DMS53 treated with DMSO at 0.1 percent for 48 hours (cell line): ENCODE measurements at regions not wholly inside any gene's neighbourhood (a gene's known extent, or its start where the extent isn't known, plus 50 kb on each side); places are given as distances from the start of the nearest gene placed in this dataset.
A peak's percentile ranks its signal among the peaks of the same experiment; 100 is the strongest.

Experiments used
- DNase-seq: peaks from one replicate; lab custom pipeline; 2025; ENCODE audit not compliant: unreplicated experiment; lab: John Stamatoyannopoulos, UW

DNA sequence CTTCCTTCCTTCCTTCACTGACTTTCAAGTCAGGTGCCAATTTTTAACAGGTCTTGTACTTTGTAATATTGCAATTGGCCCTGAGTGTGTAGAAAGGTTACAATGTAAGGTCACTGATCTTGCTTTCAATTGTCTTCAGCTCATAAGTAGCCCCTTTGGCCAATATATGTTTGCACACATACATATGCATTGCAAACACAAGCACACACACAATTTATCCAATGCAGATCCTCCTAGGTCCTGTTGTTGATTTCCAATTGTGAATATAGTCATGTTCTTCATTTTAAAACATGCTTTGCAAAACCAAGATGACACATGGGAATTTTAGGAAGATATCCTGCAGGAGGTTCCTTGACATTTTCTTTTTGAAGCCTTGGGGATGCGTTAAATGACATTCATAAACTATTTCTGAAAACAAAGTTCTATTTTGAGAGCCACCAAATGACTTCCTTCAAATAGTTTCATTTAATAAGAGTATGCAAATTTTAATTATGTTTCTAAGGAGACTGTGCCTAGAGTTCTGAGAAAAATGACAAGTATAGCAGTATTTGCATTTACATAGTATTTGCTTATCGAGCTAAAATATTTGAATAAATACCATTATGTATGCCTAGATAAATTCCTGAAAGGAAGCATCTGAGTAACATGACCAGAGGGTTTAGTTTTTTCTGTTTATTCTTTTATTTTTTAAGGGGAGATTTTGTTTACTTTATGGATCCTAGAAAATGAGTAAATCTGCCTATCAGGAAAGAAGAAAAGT, 117.1 kb upstream of the TMEFF2 start:
- DNase-seq: no peak

DNA sequence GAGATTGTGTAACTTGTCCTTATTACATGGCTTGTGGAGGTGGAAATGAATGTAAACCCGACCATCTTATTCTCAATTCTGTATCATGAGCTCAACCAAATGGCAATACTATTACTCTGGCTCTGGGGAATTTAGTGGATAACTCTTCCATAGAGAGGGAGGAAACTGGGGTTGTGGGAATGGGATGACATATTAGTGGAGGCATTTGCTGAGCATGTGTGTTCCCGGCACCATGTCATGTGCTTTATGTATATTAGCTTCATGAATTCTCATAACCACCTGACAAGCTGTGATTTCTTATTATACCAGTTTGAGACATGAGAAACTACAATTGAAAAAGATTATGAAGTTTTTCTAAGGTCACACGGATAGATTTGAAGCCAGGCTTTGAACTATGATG, 112.8 kb upstream of the TMEFF2 start:
- DNase-seq: no peak

DNA sequence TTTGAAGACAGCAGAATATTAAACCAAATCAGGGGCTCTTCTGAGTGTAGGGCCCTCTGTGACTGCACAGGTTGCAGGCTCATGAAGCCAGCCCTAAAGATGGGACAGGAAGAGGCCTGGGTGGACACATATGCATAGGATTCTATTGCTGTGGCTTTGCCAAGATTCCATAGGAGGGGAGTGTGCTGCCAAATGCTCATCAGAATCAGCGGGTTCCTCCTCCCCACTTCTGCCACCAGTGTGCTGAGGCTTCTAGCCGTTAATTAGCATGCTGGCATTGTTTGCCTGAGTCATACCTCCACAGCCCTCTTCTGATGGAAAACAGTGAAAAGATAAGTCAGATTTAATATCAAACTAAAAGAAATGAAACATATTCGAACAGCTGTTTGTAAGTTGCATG, 103.9 kb upstream of the TMEFF2 start:
- DNase-seq: no peak

DNA sequence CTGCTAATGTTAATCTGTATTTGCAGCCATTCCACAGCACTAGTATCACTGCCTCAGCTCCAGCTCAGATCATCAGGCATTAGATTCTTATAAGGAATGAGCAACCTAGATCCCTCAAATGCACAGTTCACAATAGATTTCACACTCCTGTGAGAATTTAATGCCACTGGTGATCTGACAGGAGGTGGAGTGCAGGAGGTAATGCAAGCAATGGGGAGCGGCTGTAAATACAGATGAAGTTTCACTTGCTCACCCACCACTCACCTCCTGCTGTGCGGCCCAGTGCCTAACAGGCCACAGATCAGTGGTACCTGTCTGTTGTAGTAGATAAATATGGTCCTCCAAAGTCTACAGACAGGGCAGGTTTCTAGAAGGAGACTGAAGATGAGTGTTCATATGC, 97.7 kb upstream of the TMEFF2 start:
- DNase-seq: no peak

GRCh38 chr2:192288295-192288694, 93.6 kb upstream of the TMEFF2 start:
- DNase-seq: peak; percentile 5

DNA sequence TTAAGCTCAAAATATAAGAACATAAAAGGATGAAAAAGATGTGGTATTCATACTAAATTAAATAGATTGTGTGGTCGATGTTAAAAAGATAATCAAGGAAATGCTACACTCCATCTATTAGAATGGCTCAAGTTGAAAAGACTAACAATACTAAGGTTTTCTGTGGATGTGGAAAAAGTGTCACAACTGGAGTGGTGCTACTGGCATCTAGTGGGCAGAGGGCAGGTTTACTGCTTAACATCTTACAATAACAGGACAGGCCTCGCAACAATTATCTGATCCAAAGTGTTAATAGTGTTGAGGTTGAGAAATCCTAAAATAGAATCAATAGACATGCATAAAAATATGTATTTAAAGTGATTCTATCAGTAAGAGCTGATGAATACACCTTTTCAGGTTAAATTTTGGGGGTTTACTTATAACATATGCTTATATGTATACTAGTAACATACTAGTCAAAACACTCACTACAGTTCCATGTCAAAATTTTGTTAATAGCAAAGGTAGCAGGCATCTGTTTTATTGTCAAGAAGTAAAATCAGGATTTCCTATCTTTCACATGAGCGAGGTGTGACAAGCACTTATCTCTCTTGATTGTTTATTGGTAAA, 91.5 kb upstream of the TMEFF2 start:
- peak; percentile 50 for DNase-seq

GRCh38 chr2:192283450-192283849, 88.7 kb upstream of the TMEFF2 start:
- no peak for DNase-seq

- no peak for DNase-seq
Observed at GRCh38 chr2:192278701-192279100, 84.0 kb upstream of the TMEFF2 start.

DNA sequence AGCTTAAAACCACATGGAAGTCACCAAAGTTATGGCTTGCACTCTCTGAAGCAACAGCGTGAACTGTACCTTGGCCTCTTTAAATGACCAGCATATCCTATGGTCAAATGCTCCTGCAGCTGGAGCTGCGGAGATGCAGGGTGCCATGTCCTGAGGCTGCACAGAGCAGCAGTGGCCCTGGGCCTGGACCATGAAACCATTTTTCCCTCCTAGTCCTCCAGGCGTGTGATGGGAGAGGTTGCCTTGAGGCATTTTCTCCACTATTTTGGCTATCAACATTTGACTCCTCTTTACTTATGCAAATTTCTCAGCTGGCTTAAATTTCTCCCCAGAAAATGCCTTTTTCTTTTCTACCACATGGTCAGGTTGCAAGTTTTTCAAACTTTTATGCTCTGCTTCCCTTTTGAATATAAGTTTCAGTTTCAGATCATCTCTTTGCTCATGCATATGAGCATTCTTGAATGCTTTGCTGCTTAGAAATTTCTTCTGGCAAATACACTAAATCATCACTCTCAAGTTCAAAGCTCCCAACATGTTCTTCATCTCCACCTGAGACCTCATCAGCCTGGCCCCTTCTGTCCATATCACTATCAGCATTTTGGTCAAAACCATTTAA, 82.9 kb upstream of the TMEFF2 start:
- DNase-seq: no peak

GRCh38 chr2:192275632-192276031, 80.9 kb upstream of the TMEFF2 start:
- no peak for DNase-seq

DNA sequence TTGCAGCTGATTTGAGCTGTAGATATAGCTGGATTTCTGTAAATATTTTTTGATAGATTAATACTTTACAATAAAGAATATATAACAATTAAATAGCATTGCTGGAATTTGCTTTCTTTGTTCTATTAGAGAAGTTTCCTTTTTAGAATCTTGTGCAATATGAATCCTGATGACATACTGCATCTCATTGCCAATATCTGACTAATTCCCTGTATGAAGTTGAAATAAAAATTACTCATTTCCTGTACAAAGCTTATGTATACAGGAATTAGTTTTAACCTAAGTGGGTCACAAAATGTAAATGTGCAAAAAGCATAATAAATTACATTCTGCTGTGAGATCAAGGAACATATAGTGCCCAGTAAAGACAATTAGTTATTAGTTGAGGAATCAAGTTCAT, 72.8 kb upstream of the TMEFF2 start:
- DNase-seq: peak; percentile 2

DNA sequence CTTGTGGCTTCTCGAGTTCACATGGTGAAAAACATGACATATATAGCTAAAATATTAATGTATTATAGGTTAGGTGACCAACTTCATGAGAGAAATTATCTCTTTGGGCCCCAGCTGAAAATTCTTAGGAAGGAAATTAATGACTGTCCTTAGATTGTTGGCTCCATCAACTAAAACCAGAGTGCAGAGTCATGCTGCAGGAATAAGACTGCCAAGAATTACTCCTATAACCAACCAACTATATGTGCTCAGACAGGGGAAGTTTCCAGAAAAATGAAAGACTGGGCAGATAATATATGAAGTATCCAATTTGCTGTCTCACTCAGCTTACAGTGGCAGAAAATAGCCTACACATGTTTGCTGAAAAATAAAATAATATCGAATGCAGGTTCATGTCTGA, 71.0 kb upstream of the TMEFF2 start:
- no peak for DNase-seq

- DNase-seq: no peak
Observed at GRCh38 chr2:192254444-192254843, 59.7 kb upstream of the TMEFF2 start.

GRCh38 chr2:192253692-192254091, 59.0 kb upstream of the TMEFF2 start:
- no peak for DNase-seq

GRCh38 chr2:192250961-192251360, 56.2 kb upstream of the TMEFF2 start:
- no peak for DNase-seq

DNA sequence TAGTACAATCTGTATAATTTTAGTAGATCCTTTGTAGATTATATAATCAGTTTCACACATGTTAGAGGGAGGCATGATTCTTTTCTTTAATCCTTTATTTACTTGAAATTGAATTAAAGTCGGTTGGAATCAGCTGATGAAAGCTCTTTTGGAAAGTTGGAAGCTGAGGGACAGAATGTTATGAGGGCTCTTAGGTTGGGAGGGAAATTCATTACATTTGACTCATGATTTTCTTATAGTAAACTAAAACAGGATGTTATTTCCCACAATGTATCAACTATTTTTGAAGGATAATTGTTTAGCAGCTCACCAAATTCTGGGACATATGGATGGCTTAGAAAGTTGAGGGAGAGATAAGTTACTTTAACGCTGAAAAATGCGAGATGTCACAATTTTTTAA, 52.7 kb upstream of the TMEFF2 start:
- DNase-seq: no peak

DNA sequence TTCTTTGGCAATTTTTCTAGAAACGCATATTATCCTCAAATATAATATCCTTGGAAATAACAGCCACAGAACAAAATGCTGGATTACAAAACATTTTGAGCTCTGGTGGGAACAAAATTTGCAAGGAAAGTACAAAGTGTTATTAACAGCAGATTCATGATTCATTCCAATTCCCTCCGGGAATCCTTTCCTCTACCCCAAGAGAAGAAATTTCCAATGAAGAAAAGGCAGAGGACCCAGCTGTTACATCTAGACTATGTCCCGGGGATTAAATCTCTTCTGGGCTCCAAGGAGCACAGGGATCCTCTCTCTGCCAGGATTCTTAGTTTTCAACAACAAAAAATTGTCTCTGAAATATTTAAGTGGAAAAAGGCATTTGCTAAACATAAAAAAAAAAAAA, 51.6 kb upstream of the TMEFF2 start:
- DNase-seq: no peak

- no peak for DNase-seq
Observed at GRCh38 chr2:192245329-192245728, 50.6 kb upstream of the TMEFF2 start.
